GM18517 (cell line): ENCODE measurements at regions not wholly inside any gene's neighbourhood (a gene's known extent, or its start where the extent isn't known, plus 50 kb on each side); places are given as distances from the start of the nearest gene placed in this dataset.

ENCODE experiments used
- ATAC-seq: cut with Tn5 transposase; IDR thresholded peaks from one replicate; pipeline ENCODE4 v1.9.1; 2021; ENCODE audit warnings: mild to moderate bottlenecking, moderate library complexity; ENCODE audit not compliant: unreplicated experiment

DNA sequence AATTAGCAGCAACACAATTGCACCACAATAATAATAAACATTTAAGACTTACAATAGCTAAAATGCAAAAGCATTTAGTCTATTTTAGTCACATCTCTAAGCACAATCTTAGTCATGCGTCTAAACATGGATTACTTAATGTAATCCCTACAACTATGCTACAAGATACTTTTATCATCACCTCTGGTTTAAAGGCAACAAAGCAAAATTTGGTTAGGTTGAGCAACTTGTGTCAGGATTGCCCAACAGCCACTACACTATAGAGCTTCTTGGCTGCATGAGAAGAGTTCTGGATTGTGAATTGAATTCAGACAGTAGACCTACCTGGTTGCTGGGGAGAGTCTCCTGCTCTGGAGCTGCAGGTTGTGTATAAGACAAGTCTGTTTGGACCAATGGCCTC, 146.5 kb upstream of the PUDP start:
- ATAC-seq, result no peak

DNA sequence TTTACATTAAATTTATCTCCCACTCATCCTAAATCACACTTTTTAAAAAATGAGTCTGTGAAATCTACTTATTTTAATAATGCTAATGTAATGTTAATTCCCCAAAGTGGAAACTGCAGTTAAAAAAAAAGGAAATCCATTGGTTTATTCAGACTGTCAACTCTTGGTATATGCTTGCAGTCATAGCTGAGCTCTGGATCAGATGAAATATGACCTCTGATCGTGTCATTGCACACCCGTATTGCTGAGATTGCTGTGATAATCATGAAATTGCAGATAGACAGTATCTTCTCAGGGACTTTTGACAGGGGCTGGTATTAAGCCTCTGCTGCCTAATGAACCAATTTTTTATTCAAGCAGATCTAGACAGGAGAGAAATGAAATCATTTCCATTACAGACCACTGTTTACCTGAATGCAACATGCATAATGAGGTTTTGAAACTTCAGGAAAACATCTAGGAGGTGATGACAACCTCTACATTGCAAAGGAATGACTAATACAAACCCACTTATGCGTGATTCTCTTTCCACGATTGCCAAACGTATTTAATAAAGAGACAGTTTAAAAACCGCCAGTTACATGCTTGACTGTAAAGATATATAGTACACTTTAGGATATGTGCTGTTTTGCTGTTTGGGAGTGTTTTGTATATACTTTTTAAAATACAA, 138.3 kb upstream of the PUDP start:
- ATAC-seq, result no peak

DNA sequence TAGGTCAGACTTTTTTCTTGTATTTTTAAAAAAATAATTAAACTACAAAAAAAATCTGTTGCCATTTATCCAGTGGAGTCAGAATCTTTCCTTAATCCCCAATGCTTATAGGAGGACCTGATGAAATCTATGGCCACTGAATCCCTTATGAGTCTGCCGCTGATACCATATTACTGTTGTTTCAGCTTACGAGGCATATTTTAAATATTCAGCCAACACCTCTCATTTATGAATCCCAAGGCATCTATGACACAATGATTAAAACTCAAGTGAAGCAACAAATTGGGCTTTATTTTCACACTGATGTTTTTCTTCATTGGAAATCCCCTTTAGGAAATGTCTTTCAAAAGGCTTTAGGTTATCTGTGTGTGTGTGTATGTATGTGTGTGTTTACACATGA, 137.8 kb upstream of the PUDP start:
- no peak for ATAC-seq

DNA sequence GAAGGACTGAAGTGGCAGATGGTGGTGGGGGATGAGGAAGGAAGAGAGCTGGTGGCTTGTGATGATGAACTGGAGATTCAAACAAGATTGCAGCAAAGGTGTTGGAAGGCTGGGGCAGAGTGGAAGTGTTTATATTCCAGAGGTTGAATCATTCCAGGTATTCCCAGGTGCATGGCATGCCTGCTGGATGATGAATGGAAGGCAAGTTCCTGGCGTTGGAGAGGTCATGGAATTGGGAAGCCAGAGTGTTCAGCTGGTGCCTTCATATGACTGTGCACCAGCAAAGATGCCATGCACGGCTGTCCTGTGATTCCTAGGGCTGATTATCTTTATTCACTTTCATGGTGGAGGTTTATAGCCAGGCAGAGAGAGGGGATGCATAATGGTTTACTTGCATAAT, 135.8 kb upstream of the PUDP start:
- no peak for ATAC-seq

DNA sequence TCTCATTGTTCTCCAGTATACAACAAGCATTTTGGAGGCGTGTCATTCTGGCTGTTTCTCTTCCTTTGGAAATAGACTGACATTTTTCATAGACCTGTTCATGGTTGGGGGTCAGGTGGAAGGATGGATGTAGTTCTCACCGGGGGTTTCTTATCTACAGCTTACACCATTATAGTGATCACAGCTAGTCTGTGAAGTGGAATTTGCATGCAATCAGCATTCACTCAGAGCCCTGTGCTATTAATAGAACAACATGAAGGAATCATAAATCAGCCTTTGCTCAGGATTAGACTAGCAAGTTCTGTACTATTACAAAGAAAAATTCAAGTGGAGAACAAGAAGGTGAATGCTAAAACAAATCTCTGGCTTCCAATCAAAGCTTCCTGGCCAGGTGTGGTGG, 132.6 kb upstream of the PUDP start:
- no peak for ATAC-seq

- no peak for ATAC-seq
Measured at GRCh38 chrX:7272346-7272745, 124.4 kb upstream of the PUDP start.

DNA sequence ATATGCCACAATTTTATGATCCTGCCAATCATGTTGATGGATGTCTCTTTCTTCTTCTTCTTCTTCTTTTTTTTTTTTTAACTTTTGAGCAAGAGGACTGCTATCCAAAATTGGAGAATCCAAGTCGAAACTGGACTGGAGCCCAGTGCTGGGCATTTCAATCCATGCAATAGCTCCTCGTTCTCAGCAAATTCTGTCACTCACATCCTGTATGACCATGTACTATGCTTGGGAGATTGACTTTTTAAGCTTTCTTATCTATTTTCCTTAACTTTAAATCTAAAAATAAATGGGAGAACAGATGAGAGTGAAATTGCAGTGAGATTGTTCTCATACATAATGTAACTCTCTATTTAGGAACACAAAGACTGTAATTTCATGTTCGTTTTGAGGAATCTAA, 123.0 kb upstream of the PUDP start:
- no peak for ATAC-seq

DNA sequence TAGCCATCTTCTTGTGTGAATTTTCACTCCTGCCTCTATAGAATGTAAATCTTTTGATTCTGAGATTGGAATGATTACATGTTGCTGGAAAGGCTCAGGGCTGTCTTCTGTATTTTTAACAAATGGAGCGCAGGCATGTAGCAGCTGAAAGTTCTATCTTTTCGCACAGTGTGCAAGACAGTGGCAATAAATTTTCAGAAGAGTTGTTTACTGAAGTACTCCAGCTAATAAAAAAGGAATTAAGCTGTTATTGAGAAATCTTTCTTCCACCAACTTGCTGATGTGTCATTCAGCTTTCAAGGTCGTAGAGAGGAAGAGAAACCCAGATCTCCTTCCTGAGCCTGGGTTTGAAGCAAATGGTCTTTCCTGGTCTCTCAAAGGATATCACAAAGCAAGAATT, 122.0 kb upstream of the PUDP start:
- no peak for ATAC-seq

DNA sequence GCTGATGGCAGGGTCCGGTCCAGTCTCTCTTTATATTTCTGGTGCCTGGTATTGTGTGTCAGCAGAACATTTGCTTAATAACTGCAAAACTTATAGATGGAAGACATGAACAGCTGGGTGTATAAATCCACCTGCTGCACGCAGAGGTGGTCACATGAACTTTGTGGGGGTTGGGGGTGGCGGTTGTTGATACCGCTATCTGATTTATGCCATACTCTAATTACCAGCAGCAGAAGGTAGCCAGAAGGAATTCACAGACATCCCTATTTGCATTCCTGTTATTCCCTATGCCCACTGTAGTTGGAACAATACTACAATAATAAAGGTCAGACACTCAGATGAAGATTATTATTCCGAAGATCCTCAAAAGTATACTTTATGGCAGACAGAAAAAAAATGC, 121.6 kb upstream of the PUDP start:
- no peak for ATAC-seq

- no peak for ATAC-seq
Measured at GRCh38 chrX:7266288-7266687, 118.3 kb upstream of the PUDP start.

DNA sequence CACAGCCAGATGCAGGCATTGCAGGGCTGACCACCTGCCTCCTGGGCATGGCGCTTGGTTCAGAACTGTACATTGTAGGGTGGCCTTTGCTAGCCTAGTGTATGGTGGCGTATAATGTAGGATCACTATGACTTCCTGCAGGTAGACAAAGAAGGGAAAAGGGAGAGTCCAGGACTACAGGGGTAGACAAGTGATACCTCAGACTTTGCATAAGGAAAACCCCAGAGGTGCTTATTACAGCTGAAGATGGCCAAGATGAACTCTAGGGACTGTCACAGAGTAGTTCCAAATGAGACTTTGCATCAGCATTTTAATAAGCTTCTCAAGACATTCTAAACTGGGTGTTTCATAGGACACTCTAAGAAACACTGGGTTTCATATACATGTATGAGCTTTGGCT, 116.4 kb upstream of the PUDP start:
- ATAC-seq, result no peak

GRCh38 chrX:7263961-7264360, 116.0 kb upstream of the PUDP start:
- ATAC-seq, result no peak

GRCh38 chrX:7263330-7263729, 115.4 kb upstream of the PUDP start:
- no peak for ATAC-seq

DNA sequence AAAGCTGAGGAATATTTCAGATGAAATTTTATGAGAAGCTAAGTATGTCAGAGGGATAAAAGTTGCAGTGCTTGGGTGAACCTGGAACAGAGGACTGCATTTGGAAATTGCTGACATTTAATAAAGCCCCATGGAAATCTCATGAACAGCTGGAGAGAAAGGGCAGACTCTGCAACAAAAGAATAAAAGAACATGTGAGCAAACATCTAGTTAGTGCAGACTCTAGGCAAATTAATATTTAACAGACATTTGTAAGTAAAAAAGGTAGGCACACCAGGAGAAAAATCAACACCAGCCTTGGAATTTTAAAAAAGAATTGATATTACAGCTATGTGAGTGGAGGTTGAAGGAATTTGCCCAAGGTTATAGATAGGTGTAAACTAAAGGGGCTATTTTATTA, 114.6 kb upstream of the PUDP start:
- no peak for ATAC-seq

GRCh38 chrX:7261672-7262332, 113.8 kb upstream of the PUDP start:
- ATAC-seq, result peak; percentile 97

DNA sequence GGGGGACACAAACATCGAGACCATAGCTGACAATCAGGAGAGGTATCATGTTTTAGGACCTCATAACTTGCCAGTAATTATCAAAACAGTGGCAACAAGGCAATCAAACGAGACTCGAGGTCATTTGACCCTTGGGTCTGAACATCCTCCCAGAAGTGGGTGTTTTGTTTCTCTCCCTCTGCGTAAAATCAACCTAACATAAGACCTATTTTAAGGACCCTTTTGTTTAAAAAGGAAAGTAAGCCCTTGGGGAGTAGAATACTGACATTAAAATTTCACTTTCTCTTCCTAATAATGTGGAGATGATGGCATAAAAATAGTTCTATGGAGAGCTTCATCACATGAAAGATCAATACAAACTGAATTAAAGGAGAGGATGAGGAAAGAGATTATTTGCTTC, 106.2 kb upstream of the PUDP start:
- no peak for ATAC-seq

DNA sequence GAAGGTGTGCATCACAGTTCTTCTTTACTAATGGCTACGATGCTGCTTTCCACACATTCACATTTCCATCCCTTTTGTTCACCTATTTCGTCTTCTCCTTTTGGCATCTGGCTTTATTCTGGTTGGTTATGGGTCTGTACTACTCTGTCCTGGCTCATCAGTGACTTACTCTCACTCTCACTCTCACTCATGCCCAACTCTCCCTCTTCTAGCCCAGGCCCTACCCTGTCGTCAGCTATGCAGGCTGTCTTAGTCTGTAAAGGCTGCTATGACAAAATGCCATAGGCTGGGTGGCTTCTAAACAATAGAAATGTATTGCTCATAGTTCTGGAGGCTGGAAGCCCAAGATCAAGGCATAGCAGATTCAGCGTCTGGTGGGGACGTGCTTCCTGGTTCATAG, 105.6 kb upstream of the PUDP start:
- ATAC-seq, result no peak

DNA sequence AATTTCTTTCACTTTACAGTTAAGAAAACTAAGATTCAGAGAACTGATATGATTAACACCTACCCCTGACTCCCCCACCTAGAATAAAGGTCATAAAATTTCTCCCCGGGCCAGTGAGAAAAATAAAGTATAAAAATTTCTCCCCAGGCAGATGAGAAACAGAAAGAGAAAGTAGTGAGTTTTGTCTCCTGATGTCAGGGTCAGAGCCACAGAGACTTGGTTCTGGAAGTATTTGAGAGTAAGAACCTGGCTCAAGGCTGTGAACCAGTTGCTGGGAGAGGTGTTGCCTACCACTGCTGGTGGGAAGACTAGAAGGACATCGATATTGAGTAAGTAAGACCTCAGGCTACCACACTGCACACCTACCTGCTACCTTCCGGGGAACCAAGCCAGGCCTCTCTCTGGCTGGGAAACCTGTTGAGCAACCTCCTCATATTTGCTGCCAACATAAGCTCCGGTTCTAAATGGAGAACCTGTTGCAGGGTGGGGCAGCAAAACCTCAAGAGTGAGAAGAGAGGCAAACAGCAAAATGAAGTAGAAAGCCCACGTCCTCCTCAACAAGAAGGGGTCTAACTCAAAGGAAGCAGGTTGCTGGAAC, 104.2 kb upstream of the PUDP start:
- ATAC-seq, result peak; percentile 54

GRCh38 chrX:7247346-7247745, 99.4 kb upstream of the PUDP start:
- ATAC-seq, result no peak

DNA sequence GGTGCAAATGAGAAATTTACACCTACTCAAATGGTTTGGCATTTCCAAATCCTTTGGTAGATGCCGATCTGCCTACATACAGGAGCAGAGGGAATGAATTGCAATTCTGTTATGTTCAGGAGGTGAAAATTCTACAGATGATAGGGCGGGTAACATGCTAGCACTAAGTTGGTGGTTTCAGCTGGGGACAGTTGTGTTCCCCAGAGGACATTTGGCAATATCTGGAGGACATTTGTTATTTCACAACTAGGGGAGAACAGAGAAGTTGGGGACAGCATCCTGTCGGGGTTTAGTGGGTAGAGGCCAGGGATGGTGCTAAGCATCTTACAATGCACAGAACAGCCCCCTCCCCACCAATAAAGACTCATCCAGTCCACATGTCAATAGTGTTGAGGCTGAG, 96.5 kb upstream of the PUDP start:
- no peak for ATAC-seq

DNA sequence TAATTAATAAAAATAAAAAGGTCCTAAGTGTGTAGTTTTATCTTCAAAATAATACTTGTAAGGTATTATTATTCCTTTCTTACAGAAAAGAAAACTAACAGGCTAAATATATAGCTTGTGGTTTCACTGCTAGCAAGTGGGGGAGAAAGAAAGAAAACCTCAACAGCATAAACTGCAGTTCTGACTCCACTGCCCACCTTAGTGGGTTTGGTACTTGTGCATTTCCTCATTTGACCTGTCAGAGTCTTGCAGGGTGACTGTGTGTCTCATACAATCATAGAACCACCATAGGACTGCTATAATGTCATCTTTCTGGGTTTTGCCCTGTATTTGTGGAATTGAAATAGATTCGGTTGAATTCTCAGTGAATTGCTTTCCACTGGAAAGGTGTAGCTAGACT, 94.7 kb upstream of the PUDP start:
- ATAC-seq, result peak; percentile 98

GRCh38 chrX:7240929-7241328, 93.0 kb upstream of the PUDP start:
- no peak for ATAC-seq

DNA sequence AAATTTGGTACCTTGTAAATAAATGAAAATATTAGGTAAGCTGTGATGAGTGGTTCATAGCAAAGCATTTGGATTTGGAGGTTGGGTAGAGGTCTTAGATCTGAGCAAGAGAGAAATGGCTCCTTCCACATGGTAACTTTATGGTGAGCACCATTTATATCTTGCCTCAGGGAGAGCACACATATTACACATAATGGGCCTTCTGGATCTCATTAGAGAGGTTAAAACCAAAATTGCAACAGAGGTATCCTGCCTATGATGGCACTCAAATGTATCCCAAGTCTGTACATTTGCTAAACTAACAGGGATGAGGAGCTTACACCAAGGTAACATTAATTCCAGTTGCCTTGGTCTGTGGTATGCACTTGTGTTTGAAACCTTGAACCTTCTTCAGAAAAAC, 87.1 kb upstream of the PUDP start:
- no peak for ATAC-seq
